ENCODE measurements at regions not wholly inside any gene's neighbourhood (a gene's known extent, or its start where the extent isn't known, plus 50 kb on each side); places are given as distances from the start of the nearest gene placed in this dataset.

DNA sequence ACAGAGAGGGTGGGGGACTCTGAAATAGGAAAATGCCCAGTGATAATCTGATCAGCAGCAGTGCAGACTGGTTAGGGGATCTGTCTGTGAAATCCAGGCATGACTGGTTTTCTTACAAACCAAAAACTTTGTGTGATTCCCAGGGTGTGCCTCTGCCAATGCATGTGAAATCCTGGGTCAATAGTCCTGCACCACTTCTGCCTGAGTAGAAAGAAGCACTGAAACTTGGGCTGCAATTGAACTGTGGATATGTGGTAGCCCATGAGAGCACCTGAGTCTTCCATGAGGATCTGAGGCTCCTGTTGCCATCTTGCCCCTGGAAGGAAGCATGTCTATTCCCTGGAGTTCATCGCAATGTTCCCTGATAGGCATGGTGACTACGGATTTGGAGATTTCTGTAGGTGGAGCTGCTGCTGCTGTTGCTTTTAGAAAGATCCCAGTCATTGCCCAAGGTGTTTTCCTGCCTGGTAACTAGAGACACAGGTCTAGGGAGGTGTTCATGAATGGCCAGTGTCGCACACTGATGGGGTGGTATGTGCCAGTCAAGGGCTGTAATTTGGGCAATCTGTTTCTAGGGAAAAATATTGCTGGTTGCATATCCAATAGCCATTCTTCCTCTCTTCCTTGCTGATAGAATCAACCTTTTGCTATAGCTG is 146.7 kb downstream of the CARTPT start:
- no peak overlapping the region for H3K27ac ChIP-seq
- H3K27me3 ChIP-seq: no peaks in the 10 kb centered on the region
- no peak for DNase-seq
- H3K4me1 ChIP-seq: no peaks in the 10 kb centered on the region
- H3K9me3 ChIP-seq: no peaks in the 10 kb centered on the region
- H3K36me3 ChIP-seq (ENCODE audit: low read depth, missing control alignments): no peaks in the 10 kb centered on the region
- no peak overlapping the region for H3K4me3 ChIP-seq
- intact Hi-C loops (cut with DNase I; ENCODE audit: low total_unique reads): no loop called here
- 84 to 87% methylated on average over 3 of the region's 3 CpGs for WGBS, 2 donors
- TF ChIP-seq CTCF (IDR thresholded peaks at IDR 0.05) (no peak), POLR2A (IDR thresholded peaks at IDR 0.05) (no peak)

DNA sequence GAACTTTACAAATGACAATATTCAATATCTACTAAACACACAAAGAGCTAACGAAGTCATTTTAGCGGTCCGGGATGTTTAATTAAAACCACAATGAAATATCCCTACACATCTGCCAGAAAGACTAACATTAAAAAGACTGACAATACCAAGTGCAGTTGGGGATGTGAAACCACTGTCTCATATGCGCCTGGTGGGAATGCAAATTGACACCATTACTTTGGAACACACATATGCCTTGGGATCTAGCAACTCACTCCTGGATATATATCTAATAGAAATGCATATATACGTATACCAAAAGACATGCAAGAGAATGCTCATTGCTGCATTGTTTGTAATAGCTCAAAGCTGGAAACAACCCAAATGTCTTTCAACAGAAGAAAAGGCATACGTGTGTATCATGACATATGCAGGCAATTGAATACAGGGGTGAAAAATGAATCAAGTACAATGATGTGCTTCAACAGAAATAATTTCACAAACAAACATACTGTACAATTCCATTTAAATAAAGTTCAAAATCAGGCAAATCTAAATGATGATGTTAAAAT is 153.3 kb downstream of the CARTPT start:
- H3K27ac ChIP-seq: no peak overlapping the region
- H3K36me3 ChIP-seq (ENCODE audit: low read depth, missing control alignments): no peaks in the 10 kb centered on the region
- intact Hi-C loops (cut with DNase I; ENCODE audit: low total_unique reads): no loop called here
- no peaks in the 10 kb centered on the region for H3K27me3 ChIP-seq
- TF ChIP-seq CTCF (IDR thresholded peaks at IDR 0.05) (no peak), POLR2A (IDR thresholded peaks at IDR 0.05) (no peak)
- no peak overlapping the region for H3K4me3 ChIP-seq
- 83 to 85% methylated on average over 6 of the region's 6 CpGs for WGBS, 2 donors
- no peak for DNase-seq
- no peaks in the 10 kb centered on the region for H3K9me3 ChIP-seq
- no peaks in the 10 kb centered on the region for H3K4me1 ChIP-seq

DNA sequence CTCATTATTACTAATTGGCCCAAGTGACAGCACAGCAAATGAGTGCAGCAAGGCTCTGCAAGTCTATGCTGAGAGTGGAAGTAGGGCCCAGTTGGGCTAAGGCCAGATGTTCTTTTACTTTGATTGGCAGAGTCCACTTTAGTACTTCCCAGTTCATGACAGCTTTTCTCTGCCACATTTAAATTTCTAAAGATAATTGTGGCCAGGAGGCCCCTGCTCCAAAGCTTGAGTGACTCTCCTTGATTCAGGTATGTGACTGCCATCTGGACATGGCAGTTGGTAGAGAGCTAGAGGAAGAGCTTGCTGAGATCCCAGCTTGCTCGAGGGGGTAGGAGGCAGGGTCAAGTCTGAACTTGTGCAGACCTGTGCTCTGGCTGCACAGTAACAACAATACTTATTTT is 154.1 kb downstream of the CARTPT start:
- no peaks in the 10 kb centered on the region for H3K36me3 ChIP-seq (ENCODE audit: low read depth, missing control alignments)
- no peak overlapping the region for H3K4me3 ChIP-seq
- H3K27ac ChIP-seq: no peak overlapping the region
- intact Hi-C loops (cut with DNase I; ENCODE audit: low total_unique reads): no loop called here
- 36 to 63% methylated on average over 1 of the region's 1 CpG for WGBS, 2 donors
- H3K4me1 ChIP-seq: no peaks in the 10 kb centered on the region
- TF ChIP-seq POLR2A (IDR thresholded peaks at IDR 0.05): no peak
- TF ChIP-seq CTCF (IDR thresholded peaks at IDR 0.05): no peak
- no peak for DNase-seq
- H3K27me3 ChIP-seq: no peaks in the 10 kb centered on the region
- H3K9me3 ChIP-seq: no peaks in the 10 kb centered on the region

- WGBS, 2 donors: 72 to 73% methylated on average over 2 of the region's 2 CpGs
- Histone ChIP-seq H3K4me3 (no peak overlapping the region), H3K4me1 (no peaks in the 10 kb centered on the region), H3K27ac (no peak overlapping the region), H3K27me3 (no peaks in the 10 kb centered on the region), H3K9me3 (no peaks in the 10 kb centered on the region), H3K36me3 (ENCODE audit: low read depth, missing control alignments) (no peaks in the 10 kb centered on the region)
- no peak for DNase-seq
- intact Hi-C loops (cut with DNase I; ENCODE audit: low total_unique reads): no loop called here
- TF ChIP-seq POLR2A (IDR thresholded peaks at IDR 0.05): no peak
- no peak for TF ChIP-seq CTCF (IDR thresholded peaks at IDR 0.05)
These were observed 155.4 kb downstream of the CARTPT start for GRCh38 chr5:71874521-71874920.

DNA sequence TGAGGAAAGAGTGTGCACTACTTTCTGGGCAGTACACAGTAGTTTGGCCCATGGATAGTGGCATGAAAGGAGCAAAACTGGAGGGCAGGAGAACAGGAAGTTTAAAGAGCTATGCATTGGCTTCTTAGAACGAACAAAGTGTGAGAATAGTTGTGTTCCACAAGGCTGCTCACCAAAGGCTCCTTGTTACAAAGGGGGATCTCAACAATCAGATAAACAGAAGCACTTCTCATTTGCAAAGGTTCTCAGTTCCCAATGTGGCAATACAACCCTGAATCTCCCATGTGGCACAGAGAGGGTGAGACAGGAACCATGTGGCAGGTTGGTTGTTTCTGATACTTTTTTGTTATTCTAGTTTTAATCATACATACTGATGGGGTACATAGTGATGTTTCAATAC is 158.4 kb downstream of the CARTPT start:
- Histone ChIP-seq H3K9me3 (no peaks in the 10 kb centered on the region), H3K4me3 (no peak overlapping the region), H3K27ac (no peak overlapping the region), H3K36me3 (ENCODE audit: low read depth, missing control alignments) (no peaks in the 10 kb centered on the region), H3K27me3 (no peaks in the 10 kb centered on the region), H3K4me1 (no peaks in the 10 kb centered on the region)
- 82 to 92% methylated on average over 1 of the region's 1 CpG for WGBS, 2 donors
- TF ChIP-seq POLR2A (IDR thresholded peaks at IDR 0.05): no peak
- no peak for TF ChIP-seq CTCF (IDR thresholded peaks at IDR 0.05)
- intact Hi-C loops (cut with DNase I; ENCODE audit: low total_unique reads): no loop called here
- DNase-seq: no peak

All from testis (tissue), 2 donors.